H1 (cell line): ENCODE measurements at regions not wholly inside any gene's neighbourhood (a gene's known extent, or its start where the extent isn't known, plus 50 kb on each side); places are given as distances from the start of the nearest gene placed in this dataset.

Experiments used
- CTCF ChIA-PET: fragments of 300-600 bp; sonication (Branson Sonifier 250); formaldehyde crosslinking; loops from one replicate; lab custom pipeline; 2021; ENCODE audit not compliant: partially characterized antibody; lab: Charles Lee
- POLR2A ChIA-PET: fragments of 300-600 bp; sonication (Branson Sonifier 250); formaldehyde crosslinking; loops from one replicate; lab custom pipeline; 2021; ENCODE audit warnings: inconsistent platforms; ENCODE audit not compliant: partially characterized antibody; lab: Charles Lee
- DNase-seq, 2 experiments: peaks; one replicate each; pipeline versions ENCODE4 v3.0.0 to v3.0.0-alpha.2; 2010 to 2022; ENCODE audit warnings: low spot score in 2 of 2, low read depth in 1 of 2, mixed read lengths in 1 of 2
- FAIRE-seq: peaks from 2 replicates; lab custom pipeline; 2011; peaks lifted over from hg19 to GRCh38; lab: Jason Lieb, UNC
- H2AFZ ChIP-seq: 2 replicates; pipeline ENCODE4 v1.8.1; 2012; ENCODE audit warnings: low read length, inconsistent platforms
- H2AK5ac ChIP-seq: 2 replicates; pipeline ENCODE4 v1.6.1; 2013; ENCODE audit warnings: low read depth, low read length
- H2BK120ac ChIP-seq: replicated peaks from 2 replicates; pipeline ENCODE3; 2013; ENCODE audit warnings: low read depth, low read length, inconsistent platforms
- H2BK12ac ChIP-seq: 2 replicates; pipeline ENCODE4 v1.6.1; 2013; ENCODE audit warnings: low read depth, low read length
- H2BK15ac ChIP-seq: 2 replicates; pipeline ENCODE4 v1.6.1; 2013; ENCODE audit warnings: low read length
- H2BK20ac ChIP-seq: 2 replicates; pipeline ENCODE4 v1.6.1; 2013; ENCODE audit warnings: low read length
- H2BK5ac ChIP-seq: 2 replicates; pipeline ENCODE4 v1.6.1; 2013; ENCODE audit warnings: low read depth, low read length
- H3K14ac ChIP-seq: 2 replicates; pipeline ENCODE4 v1.6.1; 2013; ENCODE audit warnings: inconsistent platforms; ENCODE audit not compliant: insufficient read length
- H3K18ac ChIP-seq: 2 replicates; pipeline ENCODE4 v1.6.1; 2013; ENCODE audit warnings: low read length; ENCODE audit errors: extremely low read depth
- H3K23ac ChIP-seq: 2 replicates; pipeline ENCODE4 v1.6.1; 2013; ENCODE audit warnings: inconsistent platforms; ENCODE audit not compliant: insufficient read length
- H3K23me2 ChIP-seq: 2 replicates; pipeline ENCODE4 v1.6.1; 2013; ENCODE audit warnings: low read depth, low read length
- H3K27ac ChIP-seq: 2 replicates; pipeline ENCODE4 v1.6.1; 2011; ENCODE audit warnings: low read depth, low read length, inconsistent platforms
- H3K27me3 ChIP-seq, 4 experiments: replicated peaks in 1 of 4; 1 replicate in 1 of 4; 2 replicates in 3 of 4; pipeline versions ENCODE4 v1.6.1 to v1.8.1; 2011 to 2013; ENCODE audit warnings: low read length in 3 of 4, mild to moderate bottlenecking in 3 of 4, inconsistent platforms in 2 of 4, mixed read lengths in 2 of 4, moderate library complexity in 1 of 4; ENCODE audit not compliant: control insufficient read depth in 3 of 4, insufficient read depth in 3 of 4; ENCODE audit errors: extremely low read depth in 1 of 4
- H3K36me3 ChIP-seq, 4 experiments: 2 replicates each; pipeline versions ENCODE4 v1.6.1 to v1.8.1; 2011 to 2013; ENCODE audit warnings: mild to moderate bottlenecking in 4 of 4, low read length in 3 of 4, moderate library complexity in 2 of 4, control low read depth in 1 of 4, inconsistent platforms in 1 of 4; ENCODE audit not compliant: insufficient read depth in 4 of 4, control insufficient read depth in 2 of 4
- H3K4ac ChIP-seq: replicated peaks from 2 replicates; pipeline ENCODE3; 2013; ENCODE audit warnings: low read length, low read depth, mixed read lengths, inconsistent platforms; ENCODE audit not compliant: insufficient read length
- H3K4me1 ChIP-seq, 4 experiments: replicated peaks in 1 of 4; 1 replicate in 1 of 4; 2 replicates in 3 of 4; pipeline versions ENCODE4 v1.6.1 to v1.8.1; 2011 to 2013; ENCODE audit warnings: low read length in 3 of 4, inconsistent platforms in 2 of 4, mixed read lengths in 1 of 4; ENCODE audit not compliant: insufficient read depth in 4 of 4, control insufficient read depth in 3 of 4
- H3K4me2 ChIP-seq, 2 experiments: 2 replicates each; pipeline versions ENCODE4 v1.6.1 to v1.8.1; 2011 to 2013; ENCODE audit warnings: low read depth in 2 of 2, low read length in 2 of 2, control low read depth in 1 of 2, inconsistent platforms in 1 of 2, mild to moderate bottlenecking in 1 of 2; ENCODE audit not compliant: insufficient read depth in 1 of 2
- H3K4me3 ChIP-seq, 4 experiments: fragments of 200-600, 300-600 bp in 1 of 4; sonication (generic), shearing (Covaris generic), sonication (Bioruptor Twin) in 1 of 4; 2 replicates each; pipeline versions ENCODE4 v1.5.1 to v1.8.1; 2011 to 2016; ENCODE audit warnings: low read length in 4 of 4, low read depth in 3 of 4, control low read depth in 2 of 4, inconsistent platforms in 2 of 4, mild to moderate bottlenecking in 2 of 4, mixed read lengths in 1 of 4, moderate library complexity in 1 of 4; ENCODE audit not compliant: insufficient read depth in 2 of 4; ENCODE audit errors: extremely low read depth in 1 of 4
- H3K56ac ChIP-seq: replicated peaks from 2 replicates; pipeline ENCODE3; 2013; ENCODE audit warnings: low read depth, mild to moderate bottlenecking, mixed read lengths, low read length, inconsistent platforms; ENCODE audit not compliant: insufficient read length
- H3K79me1 ChIP-seq: 2 replicates; pipeline ENCODE4 v1.6.1; 2013; ENCODE audit warnings: low read depth, low read length, control low read depth
- H3K79me2 ChIP-seq, 2 experiments: 2 replicates each; pipeline versions ENCODE4 v1.6.1 to v1.8.1; 2012 to 2013; ENCODE audit warnings: low read length in 2 of 2, mild to moderate bottlenecking in 2 of 2, inconsistent platforms in 1 of 2; ENCODE audit not compliant: insufficient read depth in 2 of 2, control insufficient read depth in 1 of 2
- H3K9ac ChIP-seq, 4 experiments: replicated peaks in 1 of 4; 1 replicate in 1 of 4; 2 replicates in 3 of 4; pipeline versions ENCODE4 v1.6.1 to v1.8.1; 2011 to 2013; ENCODE audit warnings: low read depth in 3 of 4, low read length in 3 of 4, control low read depth in 2 of 4, mild to moderate bottlenecking in 2 of 4, moderate library complexity in 2 of 4, inconsistent platforms in 1 of 4; ENCODE audit errors: extremely low read depth in 1 of 4
- H3K9me3 ChIP-seq, 2 experiments: 2 replicates each; pipeline versions ENCODE4 v1.6.1 to v1.8.1; 2012 to 2013; ENCODE audit warnings: mild to moderate bottlenecking in 2 of 2, moderate library complexity in 2 of 2, control low read depth in 1 of 2, inconsistent platforms in 1 of 2, low read depth in 1 of 2, low read length in 1 of 2, mixed read lengths in 1 of 2; ENCODE audit not compliant: insufficient read depth in 2 of 2
- H4K20me1 ChIP-seq, 2 experiments: replicated peaks in 1 of 2; 2 replicates each; pipeline versions ENCODE3 to v1.8.1; 2011 to 2013; ENCODE audit warnings: inconsistent platforms in 2 of 2, low read length in 2 of 2, mild to moderate bottlenecking in 1 of 2; ENCODE audit not compliant: insufficient read depth in 2 of 2, control insufficient read depth in 1 of 2
- H4K5ac ChIP-seq: 2 replicates; pipeline ENCODE4 v1.6.1; 2013; ENCODE audit warnings: low read length, low read depth, mixed read lengths, inconsistent platforms; ENCODE audit not compliant: insufficient read length
- H4K8ac ChIP-seq: 2 replicates; pipeline ENCODE4 v1.8.0; 2013; ENCODE audit warnings: mild to moderate bottlenecking, moderate library complexity, low read length, inconsistent platforms; ENCODE audit not compliant: insufficient read depth; ENCODE audit errors: extremely low read depth
- H4K91ac ChIP-seq: replicated peaks from 2 replicates; pipeline ENCODE3; 2013; ENCODE audit warnings: low read length, mixed read lengths, inconsistent platforms; ENCODE audit not compliant: insufficient read length
- ASH2L ChIP-seq: fragments of 200-600, 300-600 bp; sonication (generic); IDR thresholded peaks from one replicate; pipeline ENCODE4 v1.7.1; 2017; ENCODE audit warnings: low read length
- ATF3 ChIP-seq: IDR thresholded peaks from 2 replicates; pipeline ENCODE4 v1.6.1; 2011; ENCODE audit warnings: low read depth, mild to moderate bottlenecking, low read length; ENCODE audit not compliant: insufficient read depth
- EP300 ChIP-seq, 2 experiments: IDR thresholded peaks; 1 replicate in 1 of 2; 2 replicates in 1 of 2; pipeline ENCODE4 v1.6.1; 2011 to 2012; ENCODE audit warnings: low read depth in 2 of 2, low read length in 2 of 2, mild to moderate bottlenecking in 2 of 2, borderline replicate concordance in 1 of 2, inconsistent platforms in 1 of 2, moderate library complexity in 1 of 2
- HDAC2 ChIP-seq, 2 experiments: fragments of 300-600 bp in 1 of 2; sonication (generic) in 1 of 2; IDR thresholded peaks; 2 replicates each; pipeline ENCODE4 v1.6.1; 2011 to 2012; ENCODE audit warnings: low read depth in 2 of 2, low read length in 2 of 2, mild to moderate bottlenecking in 2 of 2, moderate library complexity in 2 of 2, borderline replicate concordance in 1 of 2, inconsistent platforms in 1 of 2
- POLR2A ChIP-seq, 2 experiments: IDR thresholded peaks; 1 replicate in 1 of 2; 2 replicates in 1 of 2; pipeline ENCODE4 v1.6.1; 2011; ENCODE audit warnings: low read depth in 2 of 2, low read length in 2 of 2, mild to moderate bottlenecking in 2 of 2; ENCODE audit errors: control extremely low read depth in 1 of 2
- RNF2 ChIP-seq: fragments of 200-900, 300-1000 bp; sonication (generic); IDR thresholded peaks from 2 replicates; pipeline ENCODE4 v1.7.1; 2016; ENCODE audit warnings: borderline replicate concordance, low read depth, mild to moderate bottlenecking, antibody characterized with exemption, low read length; ENCODE audit not compliant: poor library complexity, severe bottlenecking; ENCODE audit errors: missing control alignments
- RXRA ChIP-seq: IDR thresholded peaks from 2 replicates; pipeline ENCODE4 v1.6.1; 2011; ENCODE audit warnings: low read depth, mild to moderate bottlenecking, low read length, moderate library complexity; ENCODE audit not compliant: insufficient read depth
- TAF7 ChIP-seq: optimal IDR thresholded peaks from 2 replicates; pipeline ENCODE3; 2011; ENCODE audit warnings: low read depth, mild to moderate bottlenecking, inconsistent platforms, low read length, moderate library complexity, borderline replicate concordance
- TCF12 ChIP-seq: IDR thresholded peaks from 2 replicates; pipeline ENCODE4 v1.6.1; 2011; ENCODE audit warnings: low read depth, mild to moderate bottlenecking, low read length
- WGBS, 2 experiments: shearing (Covaris generic) in 1 of 2; methylation state at CpG; one replicate each; pipeline versions ENCODE4 v1.1.6 to v1.1.7; 2013 to 2015; ENCODE audit warnings: low lambda C conversion rate in 2 of 2, mixed read lengths in 2 of 2, inconsistent platforms in 1 of 2, low coverage in 1 of 2, missing lambda C conversion rate in 1 of 2; ENCODE audit not compliant: insufficient replicate concordance in 2 of 2, insufficient coverage in 1 of 2, insufficient read length in 1 of 2; ENCODE audit errors: extremely low coverage in 1 of 2, missing lambda C conversion rate in 1 of 2; 5-methylcytosine and 5-hydroxymethylcytosine counted together
- TF ChIP-seq, protein P1 (sequence below): IDR thresholded peaks from 2 replicates; pipeline ENCODE4 v1.6.1; 2011; ENCODE audit warnings: low read length, improper control_type of control experiment
- TF ChIP-seq, protein P2 (sequence below): IDR thresholded peaks from 2 replicates; pipeline ENCODE4 v1.6.1; 2012; ENCODE audit warnings: inconsistent platforms

DNA sequence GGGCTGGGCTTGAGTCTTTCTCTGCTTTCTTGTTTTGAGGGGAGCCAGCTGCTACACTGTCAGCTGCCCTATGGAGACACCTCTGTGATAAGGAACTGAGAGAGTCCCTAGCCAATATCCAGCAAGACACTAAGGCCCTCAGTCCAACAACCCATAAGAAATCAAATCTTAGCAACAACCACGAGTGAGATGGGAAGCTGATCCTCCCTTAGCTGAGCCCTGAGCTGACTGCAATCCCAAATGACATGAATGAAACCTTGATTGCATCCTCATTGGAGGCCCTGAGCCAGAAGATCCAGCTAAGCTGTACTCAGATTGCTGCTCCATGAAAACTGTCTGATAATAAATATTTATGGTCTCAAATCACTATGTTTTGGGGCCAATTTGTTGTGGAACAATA, 302.1 kb upstream of the MME start:
- no peak overlapping the region for H3K9ac ChIP-seq
- CTCF ChIA-PET = no interaction called here
- no peak overlapping the region for H3K56ac ChIP-seq
- POLR2A ChIA-PET = no interaction called here
- H2BK120ac ChIP-seq = no peak overlapping the region
- no peaks in the 10 kb centered on the region for H4K20me1 ChIP-seq
- H3K18ac ChIP-seq = no peak overlapping the region
- H3K4ac ChIP-seq = no peak overlapping the region
- no peak overlapping the region for H2BK12ac ChIP-seq
- no peak overlapping the region for H3K27ac ChIP-seq
- H3K14ac ChIP-seq = no peak overlapping the region
- no peak overlapping the region for H3K4me2 ChIP-seq
- H4K91ac ChIP-seq = no peak overlapping the region
- no peak for TF ChIP-seq ATF3
- no peak for TF ChIP-seq ASH2L
- TF ChIP-seq RNF2 = no peak
- TF ChIP-seq, protein P1, sequence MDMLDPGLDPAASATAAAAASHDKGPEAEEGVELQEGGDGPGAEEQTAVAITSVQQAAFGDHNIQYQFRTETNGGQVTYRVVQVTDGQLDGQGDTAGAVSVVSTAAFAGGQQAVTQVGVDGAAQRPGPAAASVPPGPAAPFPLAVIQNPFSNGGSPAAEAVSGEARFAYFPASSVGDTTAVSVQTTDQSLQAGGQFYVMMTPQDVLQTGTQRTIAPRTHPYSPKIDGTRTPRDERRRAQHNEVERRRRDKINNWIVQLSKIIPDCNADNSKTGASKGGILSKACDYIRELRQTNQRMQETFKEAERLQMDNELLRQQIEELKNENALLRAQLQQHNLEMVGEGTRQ = no peak
- TF ChIP-seq, protein P2, sequence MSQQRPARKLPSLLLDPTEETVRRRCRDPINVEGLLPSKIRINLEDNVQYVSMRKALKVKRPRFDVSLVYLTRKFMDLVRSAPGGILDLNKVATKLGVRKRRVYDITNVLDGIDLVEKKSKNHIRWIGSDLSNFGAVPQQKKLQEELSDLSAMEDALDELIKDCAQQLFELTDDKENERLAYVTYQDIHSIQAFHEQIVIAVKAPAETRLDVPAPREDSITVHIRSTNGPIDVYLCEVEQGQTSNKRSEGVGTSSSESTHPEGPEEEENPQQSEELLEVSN = no peak
- TF ChIP-seq EP300 (IDR thresholded peaks at IDR 0.05; ENCODE audit: borderline replicate concordance in 1 of 2, low read depth in 2 of 2, low read length in 2 of 2) = no peak
- TF ChIP-seq TAF7 = no peak
- TF ChIP-seq HDAC2 (IDR thresholded peaks at IDR 0.05; ENCODE audit: borderline replicate concordance in 1 of 2, low read depth in 2 of 2, low read length in 2 of 2) = no peak
- TF ChIP-seq TCF12 = no peak
- TF ChIP-seq RXRA = no peak
- no peak for TF ChIP-seq POLR2A (IDR thresholded peaks at IDR 0.05; ENCODE audit: control extremely low read depth in 1 of 2, low read depth in 2 of 2, low read length in 2 of 2)
- FAIRE-seq (no peak), DNase-seq (no peak)
- no peak overlapping the region for H4K8ac ChIP-seq
- H3K27me3 ChIP-seq = no peaks in the 10 kb centered on the region
- peaks cover 0 to 5% (median 2%) of the 10 kb centered on the region in 4 experiments; a peak in 1 of 7 replicates for H3K4me1 ChIP-seq
- no peaks in the 10 kb centered on the region for H3K23me2 ChIP-seq
- H3K9me3 ChIP-seq = no peaks in the 10 kb centered on the region
- H2AK5ac ChIP-seq = no peak overlapping the region
- H3K79me2 ChIP-seq = no peaks in the 10 kb centered on the region
- no peaks in the 10 kb centered on the region for H3K79me1 ChIP-seq
- 100% methylated on average over 1 of the region's 1 CpG; no CpG with 5 or more reads in 1 of the 2 experiments for WGBS, 2 experiments
- H3K23ac ChIP-seq = no peak overlapping the region
- H4K5ac ChIP-seq = no peak overlapping the region
- no peak overlapping the region for H3K4me3 ChIP-seq
- peak overlapping the region; percentile 46; the same call in 1 of the 2 replicates for H2AFZ ChIP-seq
- no peak overlapping the region for H2BK15ac ChIP-seq
- no peak overlapping the region for H2BK5ac ChIP-seq
- H3K36me3 ChIP-seq = no peaks in the 10 kb centered on the region
- no peak overlapping the region for H2BK20ac ChIP-seq
